Stimulated activated CD4-positive, alpha-beta T cell treated with anti-CD3 and anti-CD28 coated beads, Interleukin-12 subunit alpha, Interleukin-12 subunit beta, amount 100 ng/mL, for 24 hours (primary cell): ENCODE measurements at regions not wholly inside any gene's neighbourhood (a gene's known extent, or its start where the extent isn't known, plus 50 kb on each side); places are given as distances from the start of the nearest gene placed in this dataset.

Experiments
- DNase-seq, 2 experiments: peaks; one replicate each; pipeline ENCODE4 v3.0.0-alpha.2; 2020; ENCODE audit warnings: low read depth in 2 of 2

- no peak for DNase-seq
Measured at GRCh38 chr5:165903835-165904234, 2387.6 kb upstream of the WWC1 start.

DNA sequence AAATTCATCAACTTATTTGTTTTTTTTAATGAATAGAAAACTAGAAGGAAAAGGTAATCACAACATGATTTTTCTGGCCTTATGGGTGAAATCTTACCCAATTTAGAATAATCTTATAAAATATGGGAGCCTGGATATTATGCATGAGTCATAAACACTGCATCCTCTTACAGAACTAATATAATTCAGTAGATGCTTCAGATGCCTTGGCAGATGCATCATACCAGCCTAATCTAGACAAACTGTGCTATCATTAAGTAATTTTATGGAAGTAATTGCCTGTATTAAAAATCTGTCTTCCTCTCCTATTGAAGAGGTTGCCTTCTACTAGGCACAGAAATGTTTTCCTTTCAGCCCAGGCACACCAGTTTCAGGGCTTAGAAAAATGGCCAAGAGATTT, 2384.6 kb upstream of the WWC1 start:
- no peak for DNase-seq

GRCh38 chr5:165913059-165913458, 2378.4 kb upstream of the WWC1 start:
- DNase-seq = no peak

DNA sequence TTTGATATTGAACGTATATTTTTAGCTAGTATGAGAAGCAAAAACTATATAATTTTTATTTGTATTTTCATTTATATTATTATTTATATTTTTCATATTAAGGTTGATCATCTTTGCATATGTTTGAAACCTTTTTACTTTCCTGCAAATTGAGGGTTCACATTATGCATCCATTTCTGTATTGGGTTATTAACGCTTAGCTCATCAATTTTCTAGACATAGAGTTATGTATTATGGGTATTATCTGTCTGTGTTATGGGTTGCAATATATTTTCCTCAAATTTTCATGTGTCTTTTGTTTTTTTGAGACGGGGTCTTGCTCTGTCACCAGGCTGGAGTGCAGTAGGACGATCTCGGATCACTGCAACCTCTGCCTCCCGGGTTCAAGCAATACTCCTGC, 2377.0 kb upstream of the WWC1 start:
- DNase-seq = no peak

GRCh38 chr5:165919196-165919595, 2372.2 kb upstream of the WWC1 start:
- DNase-seq = no peak

DNA sequence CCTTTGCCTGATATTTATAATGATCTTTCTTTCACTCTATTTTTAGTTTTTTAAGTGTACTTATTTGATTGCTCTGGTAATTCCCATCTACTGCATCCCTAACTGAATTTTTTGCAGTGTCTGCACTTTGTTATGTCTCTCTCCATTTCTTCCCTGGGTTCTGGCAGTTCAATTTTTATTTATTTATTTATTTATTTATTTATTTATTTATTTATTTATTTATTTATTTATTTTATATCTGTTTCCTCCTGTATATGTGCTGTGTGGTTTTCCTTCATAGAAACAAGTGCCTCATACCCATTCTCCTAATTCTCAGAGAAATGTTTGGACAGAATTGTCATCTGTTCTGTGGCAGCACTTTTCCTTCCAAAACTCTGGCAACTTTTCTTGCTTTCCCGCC, 2370.8 kb upstream of the WWC1 start:
- no peak for DNase-seq

DNA sequence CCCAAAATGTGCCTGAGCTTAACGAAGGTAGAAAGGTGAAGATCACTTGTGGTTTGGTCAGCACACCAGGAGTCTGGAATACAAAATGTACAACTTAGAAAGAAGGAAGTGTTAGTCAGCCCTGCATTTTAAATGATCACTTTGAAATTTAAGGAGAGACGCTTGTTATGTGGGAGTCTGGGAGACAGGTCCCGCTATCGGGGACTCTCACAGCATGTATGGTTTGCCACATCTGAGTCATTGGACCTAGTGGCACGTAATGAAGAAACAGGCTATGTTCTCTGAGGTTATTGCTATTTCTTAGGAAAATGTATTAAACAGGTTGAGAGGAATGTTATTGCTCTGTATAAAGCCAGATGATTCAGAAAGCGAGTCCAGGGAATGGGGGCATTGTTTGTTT, 2362.5 kb upstream of the WWC1 start:
- no peak for DNase-seq

- no peak for DNase-seq
Measured at GRCh38 chr5:165940541-165940940, 2350.9 kb upstream of the WWC1 start.

- no peak for DNase-seq
Measured at GRCh38 chr5:165956854-165957253, 2334.6 kb upstream of the WWC1 start.

DNA sequence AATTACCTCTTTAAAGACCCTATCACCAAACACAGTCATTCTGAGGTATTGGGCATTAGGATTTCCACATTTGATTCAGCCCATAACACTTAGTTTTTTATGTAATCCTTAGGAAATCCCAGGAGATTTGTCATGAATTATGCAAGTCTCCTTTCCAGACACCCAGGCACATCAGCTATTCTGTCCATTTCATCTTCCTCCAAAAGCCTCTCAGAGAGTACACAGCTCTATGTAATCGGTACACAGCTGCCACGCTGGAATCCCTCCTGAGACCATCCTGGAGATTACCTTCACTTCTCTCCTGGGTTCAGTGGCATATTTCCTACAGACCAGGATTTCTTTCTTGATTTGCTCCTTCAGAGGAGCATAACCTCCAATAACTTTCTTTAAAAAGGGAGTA, 2309.8 kb upstream of the WWC1 start:
- DNase-seq = no peak

GRCh38 chr5:165996201-165996875, 2295.1 kb upstream of the WWC1 start:
- DNase-seq = no peak

DNA sequence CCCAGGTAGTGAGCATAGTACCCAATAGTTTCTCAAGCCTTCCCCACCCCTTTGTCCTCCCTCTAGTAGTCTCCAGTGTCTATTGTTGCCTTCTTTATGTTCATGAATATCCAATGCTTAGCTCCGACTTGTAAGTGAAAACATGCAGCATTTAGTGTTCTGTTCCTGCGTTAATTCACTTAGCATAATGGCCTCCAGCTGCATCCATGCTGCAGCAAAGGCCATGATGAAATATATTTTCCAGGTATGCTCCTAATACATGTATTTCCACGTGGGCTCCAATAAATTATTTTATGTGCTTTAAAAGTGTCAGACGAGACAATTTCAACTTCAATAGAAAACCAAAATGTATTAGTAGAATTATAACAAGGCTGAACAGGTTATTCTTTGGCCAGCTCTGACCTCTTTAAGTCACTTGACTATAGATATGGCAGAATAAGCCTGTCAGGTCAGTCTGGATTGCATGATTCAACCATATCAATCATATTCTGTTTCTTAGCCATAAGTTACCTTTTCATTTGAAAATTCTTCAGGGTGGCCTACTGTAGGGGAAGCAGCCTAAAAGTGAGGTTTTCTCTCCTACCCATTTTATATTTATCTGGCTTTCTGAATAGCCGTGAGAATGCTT, 2291.6 kb upstream of the WWC1 start:
- DNase-seq = no peak

- no peak for DNase-seq
Measured at GRCh38 chr5:166004006-166004405, 2287.4 kb upstream of the WWC1 start.

GRCh38 chr5:166013415-166013814, 2278.0 kb upstream of the WWC1 start:
- DNase-seq = no peak

GRCh38 chr5:166014256-166014655, 2277.2 kb upstream of the WWC1 start:
- DNase-seq = no peak

- no peak for DNase-seq
Measured at GRCh38 chr5:166018716-166019115, 2272.7 kb upstream of the WWC1 start.

GRCh38 chr5:166022065-166022464, 2269.4 kb upstream of the WWC1 start:
- DNase-seq = no peak

DNA sequence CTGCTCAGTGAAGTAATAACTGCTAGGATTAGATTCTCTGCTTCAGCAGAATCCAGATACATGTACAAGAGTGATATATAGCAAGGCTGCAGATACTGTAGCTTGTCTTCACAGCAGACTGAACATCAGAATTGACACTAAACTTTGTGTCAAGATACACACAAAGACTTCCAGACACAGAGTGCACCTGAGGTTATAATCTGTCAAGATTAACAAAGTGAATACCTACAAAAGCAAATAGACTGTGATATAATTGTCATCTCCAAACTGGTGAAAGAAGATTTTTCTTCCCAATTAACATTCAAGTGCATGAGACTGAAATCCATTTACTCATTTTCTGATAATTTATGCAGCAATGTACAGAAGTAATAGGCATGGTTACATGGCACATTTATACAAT, 2266.5 kb upstream of the WWC1 start:
- DNase-seq = no peak

DNA sequence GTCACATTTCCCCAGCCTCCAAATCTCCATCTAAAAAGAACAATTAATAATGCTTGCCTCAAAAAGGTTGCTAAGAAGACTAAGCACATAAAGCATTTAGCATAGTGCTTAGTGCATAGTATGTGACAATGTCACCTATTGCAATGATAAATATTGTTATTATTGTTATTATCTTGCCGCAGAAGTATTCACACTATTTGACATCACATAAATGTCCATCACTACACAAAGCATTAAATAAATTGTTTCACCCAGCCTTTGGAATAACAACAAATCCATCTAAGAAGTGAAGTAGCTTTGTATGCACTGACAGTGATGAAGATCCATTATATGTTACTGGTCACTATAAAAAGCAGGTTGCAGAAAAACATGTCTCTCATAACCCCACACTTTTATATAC, 2263.9 kb upstream of the WWC1 start:
- no peak for DNase-seq

DNA sequence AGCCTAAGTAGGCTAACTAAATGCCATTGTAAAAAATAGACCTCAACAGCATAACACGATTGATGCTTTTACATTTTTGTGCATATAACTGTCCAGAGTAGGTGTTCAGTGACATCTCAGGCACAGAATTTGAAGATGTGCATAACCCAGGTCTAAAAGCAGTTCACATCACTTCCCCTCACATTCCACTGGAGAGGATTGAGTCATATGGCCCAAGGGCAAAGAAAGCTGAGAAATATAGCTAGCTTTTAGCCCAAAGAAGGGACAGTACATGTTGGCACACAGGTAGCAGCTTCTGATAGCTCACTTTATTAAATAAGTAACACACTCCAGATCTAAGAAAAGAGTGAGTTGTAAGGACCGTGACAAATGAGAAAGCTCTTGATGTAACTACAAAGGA, 2259.5 kb upstream of the WWC1 start:
- no peak for DNase-seq

GRCh38 chr5:166032601-166033000, 2258.8 kb upstream of the WWC1 start:
- no peak for DNase-seq

GRCh38 chr5:166045961-166046360, 2245.5 kb upstream of the WWC1 start:
- DNase-seq = no peak

DNA sequence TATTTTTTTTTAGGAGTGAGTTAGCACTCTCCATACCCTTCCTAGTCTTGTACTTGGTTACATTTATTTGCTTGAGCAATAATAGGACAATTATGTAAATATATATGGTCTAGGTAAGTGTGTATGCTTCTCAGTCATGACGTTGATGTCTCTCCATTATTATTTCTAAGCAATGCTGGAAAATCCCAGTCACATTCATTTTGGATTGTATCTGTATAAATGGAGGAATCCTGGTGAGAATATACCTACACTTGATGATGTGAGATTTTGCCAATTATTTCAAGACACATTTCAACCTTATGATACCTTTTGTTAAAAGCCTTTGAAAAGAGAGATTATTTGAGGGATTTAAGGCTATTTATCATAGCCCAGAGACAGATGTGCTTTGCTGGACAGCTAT, 2244.5 kb upstream of the WWC1 start:
- DNase-seq = no peak

DNA sequence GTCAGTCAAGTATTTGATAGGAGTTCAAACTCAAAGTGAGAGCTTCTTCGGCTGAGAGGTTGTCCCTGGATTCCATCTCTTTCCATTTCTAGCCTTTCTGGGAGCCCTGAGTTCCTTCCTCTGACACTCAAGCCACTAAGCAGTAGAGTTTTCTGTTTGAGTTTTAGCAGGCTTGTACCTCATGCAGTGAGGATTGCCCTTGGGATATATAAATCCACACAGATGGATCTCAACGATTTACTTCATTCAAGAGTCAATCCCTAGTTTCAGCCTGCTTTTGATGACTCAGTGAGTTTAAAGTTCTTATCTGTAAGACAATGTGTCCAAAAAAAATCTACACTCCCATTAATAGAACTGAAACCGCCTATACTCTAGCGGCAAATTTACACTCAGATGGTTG, 2240.9 kb upstream of the WWC1 start:
- DNase-seq = no peak
